A673 (cell line): ENCODE measurements at regions not wholly inside any gene's neighbourhood (a gene's known extent, or its start where the extent isn't known, plus 50 kb on each side); places are given as distances from the start of the nearest gene placed in this dataset.

ENCODE experiments used
- CTCF ChIP-seq: fragments of 300-800, 200-600 bp; sonication (generic); conservative IDR thresholded peaks from 2 replicates; pipeline ENCODE4 v1.5.1; 2017; ENCODE audit warnings: low read depth, mild to moderate bottlenecking, antibody characterized with exemption, low read length, moderate library complexity, mixed read lengths
- EZH2 ChIP-seq: fragments of 200-600 bp; sonication (generic); IDR thresholded peaks from 2 replicates; pipeline ENCODE4 v1.6.1; 2017; ENCODE audit warnings: borderline replicate concordance, low read depth, mild to moderate bottlenecking, mixed read lengths, antibody characterized with exemption, low read length; ENCODE audit not compliant: poor library complexity, severe bottlenecking

- TF ChIP-seq CTCF (no peak), EZH2 (no peak)
These were observed 173.5 kb downstream of the OR4M2 start for GRCh38 chr15:22253676-22254408.
